ENCODE measurements at regions not wholly inside any gene's neighbourhood (a gene's known extent, or its start where the extent isn't known, plus 50 kb on each side); places are given as distances from the start of the nearest gene placed in this dataset.

GRCh38 chr16:82419332-82419731 is 207.4 kb upstream of the CDH13 start:
- Histone ChIP-seq H3K4me3 (no peak overlapping the region), H3K27ac (no peak overlapping the region), H3K36me3 (no peaks in the 10 kb centered on the region), H3K4me1 (no peaks in the 10 kb centered on the region), H3K27me3 (no peaks in the 10 kb centered on the region), H3K9me3 (no peaks in the 10 kb centered on the region)
- WGBS, 2 donors = 91 to 93% methylated on average over 5 of the region's 5 CpGs
- ATAC-seq (ENCODE audit: low FRiP score in 2 of 2) (no peak), DNase-seq (no peak)
- TF ChIP-seq EP300 (IDR thresholded peaks at IDR 0.05) = no peak
- no peak for TF ChIP-seq POLR2A (IDR thresholded peaks at IDR 0.05)
- TF ChIP-seq CTCF (IDR thresholded peaks at IDR 0.05) = no peak
- TF ChIP-seq POLR2AphosphoS5 (IDR thresholded peaks at IDR 0.05) = no peak

- TF ChIP-seq POLR2AphosphoS5 (IDR thresholded peaks at IDR 0.05) (no peak), POLR2A (IDR thresholded peaks at IDR 0.05) (no peak), EP300 (IDR thresholded peaks at IDR 0.05) (no peak), CTCF (IDR thresholded peaks at IDR 0.05) (no peak)
- no peak for ATAC-seq (ENCODE audit: low FRiP score in 2 of 2)
- 60 to 68% methylated on average over 2 to 3 of the region's 3 CpGs for WGBS, 2 donors
- no peaks in the 10 kb centered on the region for H3K9me3 ChIP-seq
- no peak overlapping the region for H3K27ac ChIP-seq
- DNase-seq = no peak
- no peaks in the 10 kb centered on the region for H3K4me1 ChIP-seq
- no peaks in the 10 kb centered on the region for H3K27me3 ChIP-seq
- H3K36me3 ChIP-seq = no peaks in the 10 kb centered on the region
- no peak overlapping the region for H3K4me3 ChIP-seq
These were observed 212.3 kb upstream of the CDH13 start for GRCh38 chr16:82414476-82414875.

DNA sequence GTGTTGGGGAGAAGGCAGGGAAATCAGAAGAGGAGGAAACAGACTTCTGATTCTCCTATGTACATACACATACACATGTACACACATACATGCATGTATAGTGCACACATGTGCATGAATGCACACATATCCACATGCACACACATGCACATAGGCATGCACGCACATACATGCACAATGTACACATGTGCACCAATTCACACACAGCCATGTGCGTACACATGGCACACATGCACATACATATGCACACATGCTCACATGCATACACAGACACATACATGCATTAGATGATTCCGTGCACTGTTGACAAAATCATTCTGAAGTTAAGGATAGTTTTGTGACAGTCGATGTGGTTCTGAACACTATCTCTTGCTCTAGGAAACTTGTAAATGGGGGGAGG is 214.0 kb upstream of the CDH13 start:
- Histone ChIP-seq H3K9me3 (no peaks in the 10 kb centered on the region), H3K36me3 (no peaks in the 10 kb centered on the region), H3K4me3 (no peak overlapping the region), H3K27me3 (no peaks in the 10 kb centered on the region), H3K27ac (no peak overlapping the region), H3K4me1 (no peaks in the 10 kb centered on the region)
- DNase-seq (no peak), ATAC-seq (ENCODE audit: low FRiP score in 2 of 2) (no peak)
- no peak for TF ChIP-seq CTCF (IDR thresholded peaks at IDR 0.05)
- no peak for TF ChIP-seq POLR2A (IDR thresholded peaks at IDR 0.05)
- no peak for TF ChIP-seq EP300 (IDR thresholded peaks at IDR 0.05)
- no peak for TF ChIP-seq POLR2AphosphoS5 (IDR thresholded peaks at IDR 0.05)
- 93 to 94% methylated on average over 4 of the region's 4 CpGs for WGBS, 2 donors

DNA sequence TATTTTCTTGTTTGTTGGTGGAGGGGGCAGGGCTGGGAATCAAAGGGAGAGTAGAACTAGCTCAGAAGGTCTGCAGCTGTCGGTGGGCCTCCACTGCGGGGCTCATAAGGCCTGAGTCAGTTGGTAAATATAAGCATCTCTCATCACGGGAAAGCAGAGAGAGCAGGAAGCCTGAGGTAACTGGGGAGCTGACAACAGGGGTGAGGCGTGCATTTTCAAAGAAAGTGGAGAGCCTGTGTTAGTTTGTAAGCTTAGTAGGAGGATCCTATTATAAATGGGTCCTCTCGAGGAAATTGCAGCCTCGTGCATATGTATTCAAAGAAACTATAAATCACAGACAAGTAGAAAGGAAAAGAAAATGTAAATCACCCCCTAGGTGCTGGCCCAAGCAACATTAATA is 221.0 kb upstream of the CDH13 start:
- no peak for DNase-seq
- TF ChIP-seq EP300 (IDR thresholded peaks at IDR 0.05) (no peak), POLR2AphosphoS5 (IDR thresholded peaks at IDR 0.05) (no peak), POLR2A (IDR thresholded peaks at IDR 0.05) (no peak), CTCF (IDR thresholded peaks at IDR 0.05) (no peak)
- Histone ChIP-seq H3K27me3 (no peaks in the 10 kb centered on the region), H3K27ac (no peak overlapping the region), H3K36me3 (no peaks in the 10 kb centered on the region), H3K4me1 (no peaks in the 10 kb centered on the region), H3K4me3 (no peak overlapping the region), H3K9me3 (no peaks in the 10 kb centered on the region)
- 58 to 69% methylated on average over 6 of the region's 6 CpGs for WGBS, 2 donors
- no peak for ATAC-seq (ENCODE audit: low FRiP score in 2 of 2)

DNA sequence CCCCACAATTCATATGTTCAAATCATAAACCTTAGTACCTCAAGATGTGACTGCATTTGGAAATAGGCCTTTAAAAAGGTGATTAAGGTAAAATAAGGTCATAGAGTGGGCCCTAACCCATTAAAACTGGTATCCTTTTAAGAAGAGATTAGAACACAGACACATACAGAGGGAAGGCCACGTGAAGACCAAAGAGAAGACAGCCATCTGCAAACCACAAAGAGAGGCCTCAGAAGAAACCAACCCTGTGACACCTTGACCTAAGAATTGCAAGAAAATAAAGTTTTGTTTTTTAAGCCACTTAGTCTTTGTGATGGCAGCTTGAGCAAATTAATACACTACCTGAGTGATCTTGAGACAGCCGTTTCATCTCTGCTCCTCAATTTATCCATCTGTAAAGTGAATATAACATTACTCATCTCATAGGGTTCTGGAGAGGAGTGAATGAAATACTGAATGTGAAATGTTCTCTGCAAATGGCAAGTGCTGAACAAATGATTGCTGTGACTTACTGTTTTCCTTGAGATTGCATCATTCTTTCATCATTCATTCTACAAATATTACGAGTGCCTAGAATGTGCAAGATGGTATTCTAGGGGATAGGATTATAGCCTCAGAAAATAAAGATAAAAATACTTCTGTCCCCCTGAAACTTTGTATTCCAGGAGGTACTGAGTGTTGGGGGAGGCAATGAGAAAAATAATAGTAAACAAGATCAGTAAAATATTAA is 222.0 kb upstream of the CDH13 start:
- ATAC-seq (ENCODE audit: low FRiP score in 2 of 2) (no peak), DNase-seq (no peak)
- WGBS, 2 donors = 71 to 85% methylated on average over 3 of the region's 3 CpGs
- no peaks in the 10 kb centered on the region for H3K9me3 ChIP-seq
- H3K4me1 ChIP-seq = no peaks in the 10 kb centered on the region
- H3K4me3 ChIP-seq = no peak overlapping the region
- TF ChIP-seq POLR2AphosphoS5 (IDR thresholded peaks at IDR 0.05) (no peak), POLR2A (IDR thresholded peaks at IDR 0.05) (no peak)
- H3K27ac ChIP-seq = no peak overlapping the region
- H3K27me3 ChIP-seq = no peaks in the 10 kb centered on the region
- H3K36me3 ChIP-seq = no peaks in the 10 kb centered on the region

All from upper lobe of left lung (tissue), 6 donors.